SH-SY5Y (cell line): ENCODE measurements at regions not wholly inside any gene's neighbourhood (a gene's known extent, or its start where the extent isn't known, plus 50 kb on each side); places are given as distances from the start of the nearest gene placed in this dataset.

Experiments
- GATA2 ChIP-seq: IDR thresholded peaks from 2 replicates; pipeline ENCODE4 v1.6.1; 2011; ENCODE audit warnings: mild to moderate bottlenecking, low read depth, low read length
- GATA3 ChIP-seq: IDR thresholded peaks from 2 replicates; pipeline ENCODE4 v1.6.1; 2011; ENCODE audit warnings: low read depth, mild to moderate bottlenecking, low read length, moderate library complexity

GRCh38 chr10:114726820-114727271 is 68.8 kb upstream of the ABLIM1 start:
- TF ChIP-seq GATA2 (no peak), GATA3 (no peak)
